H1 (cell line): ENCODE measurements at regions not wholly inside any gene's neighbourhood (a gene's known extent, or its start where the extent isn't known, plus 50 kb on each side); places are given as distances from the start of the nearest gene placed in this dataset.

Source experiments
- CTCF ChIA-PET: fragments of 300-600 bp; sonication (Branson Sonifier 250); formaldehyde crosslinking; loops from one replicate; lab custom pipeline; 2021; ENCODE audit not compliant: partially characterized antibody; lab: Charles Lee
- POLR2A ChIA-PET: fragments of 300-600 bp; sonication (Branson Sonifier 250); formaldehyde crosslinking; loops from one replicate; lab custom pipeline; 2021; ENCODE audit warnings: inconsistent platforms; ENCODE audit not compliant: partially characterized antibody; lab: Charles Lee
- DNase-seq, 2 experiments: peaks; one replicate each; pipeline versions ENCODE4 v3.0.0 to v3.0.0-alpha.2; 2010 to 2022; ENCODE audit warnings: low spot score in 2 of 2, low read depth in 1 of 2, mixed read lengths in 1 of 2
- FAIRE-seq: peaks from 2 replicates; lab custom pipeline; 2011; peaks lifted over from hg19 to GRCh38; lab: Jason Lieb, UNC
- H2AFZ ChIP-seq: 2 replicates; pipeline ENCODE4 v1.8.1; 2012; ENCODE audit warnings: low read length, inconsistent platforms
- H2AK5ac ChIP-seq: 2 replicates; pipeline ENCODE4 v1.6.1; 2013; ENCODE audit warnings: low read depth, low read length
- H2BK120ac ChIP-seq: replicated peaks from 2 replicates; pipeline ENCODE3; 2013; ENCODE audit warnings: low read depth, low read length, inconsistent platforms
- H2BK12ac ChIP-seq: 2 replicates; pipeline ENCODE4 v1.6.1; 2013; ENCODE audit warnings: low read depth, low read length
- H2BK15ac ChIP-seq: 2 replicates; pipeline ENCODE4 v1.6.1; 2013; ENCODE audit warnings: low read length
- H2BK20ac ChIP-seq: 2 replicates; pipeline ENCODE4 v1.6.1; 2013; ENCODE audit warnings: low read length
- H2BK5ac ChIP-seq: 2 replicates; pipeline ENCODE4 v1.6.1; 2013; ENCODE audit warnings: low read depth, low read length
- H3K14ac ChIP-seq: 2 replicates; pipeline ENCODE4 v1.6.1; 2013; ENCODE audit warnings: inconsistent platforms; ENCODE audit not compliant: insufficient read length
- H3K18ac ChIP-seq: 2 replicates; pipeline ENCODE4 v1.6.1; 2013; ENCODE audit warnings: low read length; ENCODE audit errors: extremely low read depth
- H3K23ac ChIP-seq: 2 replicates; pipeline ENCODE4 v1.6.1; 2013; ENCODE audit warnings: inconsistent platforms; ENCODE audit not compliant: insufficient read length
- H3K23me2 ChIP-seq: 2 replicates; pipeline ENCODE4 v1.6.1; 2013; ENCODE audit warnings: low read depth, low read length
- H3K27ac ChIP-seq: 2 replicates; pipeline ENCODE4 v1.6.1; 2011; ENCODE audit warnings: low read depth, low read length, inconsistent platforms
- H3K27me3 ChIP-seq, 4 experiments: replicated peaks in 1 of 4; 1 replicate in 1 of 4; 2 replicates in 3 of 4; pipeline versions ENCODE4 v1.6.1 to v1.8.1; 2011 to 2013; ENCODE audit warnings: low read length in 3 of 4, mild to moderate bottlenecking in 3 of 4, inconsistent platforms in 2 of 4, mixed read lengths in 2 of 4, moderate library complexity in 1 of 4; ENCODE audit not compliant: control insufficient read depth in 3 of 4, insufficient read depth in 3 of 4; ENCODE audit errors: extremely low read depth in 1 of 4
- H3K36me3 ChIP-seq, 4 experiments: 2 replicates each; pipeline versions ENCODE4 v1.6.1 to v1.8.1; 2011 to 2013; ENCODE audit warnings: mild to moderate bottlenecking in 4 of 4, low read length in 3 of 4, moderate library complexity in 2 of 4, control low read depth in 1 of 4, inconsistent platforms in 1 of 4; ENCODE audit not compliant: insufficient read depth in 4 of 4, control insufficient read depth in 2 of 4
- H3K4ac ChIP-seq: replicated peaks from 2 replicates; pipeline ENCODE3; 2013; ENCODE audit warnings: low read length, low read depth, mixed read lengths, inconsistent platforms; ENCODE audit not compliant: insufficient read length
- H3K4me1 ChIP-seq, 4 experiments: replicated peaks in 1 of 4; 1 replicate in 1 of 4; 2 replicates in 3 of 4; pipeline versions ENCODE4 v1.6.1 to v1.8.1; 2011 to 2013; ENCODE audit warnings: low read length in 3 of 4, inconsistent platforms in 2 of 4, mixed read lengths in 1 of 4; ENCODE audit not compliant: insufficient read depth in 4 of 4, control insufficient read depth in 3 of 4
- H3K4me2 ChIP-seq, 2 experiments: 2 replicates each; pipeline versions ENCODE4 v1.6.1 to v1.8.1; 2011 to 2013; ENCODE audit warnings: low read depth in 2 of 2, low read length in 2 of 2, control low read depth in 1 of 2, inconsistent platforms in 1 of 2, mild to moderate bottlenecking in 1 of 2; ENCODE audit not compliant: insufficient read depth in 1 of 2
- H3K4me3 ChIP-seq, 4 experiments: fragments of 200-600, 300-600 bp in 1 of 4; sonication (generic), shearing (Covaris generic), sonication (Bioruptor Twin) in 1 of 4; 2 replicates each; pipeline versions ENCODE4 v1.5.1 to v1.8.1; 2011 to 2016; ENCODE audit warnings: low read length in 4 of 4, low read depth in 3 of 4, control low read depth in 2 of 4, inconsistent platforms in 2 of 4, mild to moderate bottlenecking in 2 of 4, mixed read lengths in 1 of 4, moderate library complexity in 1 of 4; ENCODE audit not compliant: insufficient read depth in 2 of 4; ENCODE audit errors: extremely low read depth in 1 of 4
- H3K56ac ChIP-seq: replicated peaks from 2 replicates; pipeline ENCODE3; 2013; ENCODE audit warnings: low read depth, mild to moderate bottlenecking, mixed read lengths, low read length, inconsistent platforms; ENCODE audit not compliant: insufficient read length
- H3K79me1 ChIP-seq: 2 replicates; pipeline ENCODE4 v1.6.1; 2013; ENCODE audit warnings: low read depth, low read length, control low read depth
- H3K79me2 ChIP-seq, 2 experiments: 2 replicates each; pipeline versions ENCODE4 v1.6.1 to v1.8.1; 2012 to 2013; ENCODE audit warnings: low read length in 2 of 2, mild to moderate bottlenecking in 2 of 2, inconsistent platforms in 1 of 2; ENCODE audit not compliant: insufficient read depth in 2 of 2, control insufficient read depth in 1 of 2
- H3K9ac ChIP-seq, 4 experiments: replicated peaks in 1 of 4; 1 replicate in 1 of 4; 2 replicates in 3 of 4; pipeline versions ENCODE4 v1.6.1 to v1.8.1; 2011 to 2013; ENCODE audit warnings: low read depth in 3 of 4, low read length in 3 of 4, control low read depth in 2 of 4, mild to moderate bottlenecking in 2 of 4, moderate library complexity in 2 of 4, inconsistent platforms in 1 of 4; ENCODE audit errors: extremely low read depth in 1 of 4
- H3K9me3 ChIP-seq, 2 experiments: 2 replicates each; pipeline versions ENCODE4 v1.6.1 to v1.8.1; 2012 to 2013; ENCODE audit warnings: mild to moderate bottlenecking in 2 of 2, moderate library complexity in 2 of 2, control low read depth in 1 of 2, inconsistent platforms in 1 of 2, low read depth in 1 of 2, low read length in 1 of 2, mixed read lengths in 1 of 2; ENCODE audit not compliant: insufficient read depth in 2 of 2
- H4K20me1 ChIP-seq, 2 experiments: replicated peaks in 1 of 2; 2 replicates each; pipeline versions ENCODE3 to v1.8.1; 2011 to 2013; ENCODE audit warnings: inconsistent platforms in 2 of 2, low read length in 2 of 2, mild to moderate bottlenecking in 1 of 2; ENCODE audit not compliant: insufficient read depth in 2 of 2, control insufficient read depth in 1 of 2
- H4K5ac ChIP-seq: 2 replicates; pipeline ENCODE4 v1.6.1; 2013; ENCODE audit warnings: low read length, low read depth, mixed read lengths, inconsistent platforms; ENCODE audit not compliant: insufficient read length
- H4K8ac ChIP-seq: 2 replicates; pipeline ENCODE4 v1.8.0; 2013; ENCODE audit warnings: mild to moderate bottlenecking, moderate library complexity, low read length, inconsistent platforms; ENCODE audit not compliant: insufficient read depth; ENCODE audit errors: extremely low read depth
- H4K91ac ChIP-seq: replicated peaks from 2 replicates; pipeline ENCODE3; 2013; ENCODE audit warnings: low read length, mixed read lengths, inconsistent platforms; ENCODE audit not compliant: insufficient read length
- CHD1 ChIP-seq: IDR thresholded peaks from 2 replicates; pipeline ENCODE4 v1.6.1; 2012; ENCODE audit warnings: low read depth, low read length, improper control_type of control experiment
- CTCF ChIP-seq, 3 experiments: IDR thresholded peaks; 1 replicate in 2 of 3; 2 replicates in 1 of 3; pipeline versions ENCODE4 v1.5.1 to v1.6.1; 2011; ENCODE audit warnings: low read length in 3 of 3, mild to moderate bottlenecking in 3 of 3, inconsistent platforms in 2 of 3, low read depth in 1 of 3, moderate library complexity in 1 of 3; ENCODE audit not compliant: insufficient read depth in 1 of 3; ENCODE audit errors: control extremely low read depth in 1 of 3
- EGR1 ChIP-seq: IDR thresholded peaks from 2 replicates; pipeline ENCODE4 v1.6.1; 2011; ENCODE audit warnings: low read depth, low read length, borderline replicate concordance
- EP300 ChIP-seq, 2 experiments: IDR thresholded peaks; 1 replicate in 1 of 2; 2 replicates in 1 of 2; pipeline ENCODE4 v1.6.1; 2011 to 2012; ENCODE audit warnings: low read depth in 2 of 2, low read length in 2 of 2, mild to moderate bottlenecking in 2 of 2, borderline replicate concordance in 1 of 2, inconsistent platforms in 1 of 2, moderate library complexity in 1 of 2
- HDAC2 ChIP-seq, 2 experiments: fragments of 300-600 bp in 1 of 2; sonication (generic) in 1 of 2; IDR thresholded peaks; 2 replicates each; pipeline ENCODE4 v1.6.1; 2011 to 2012; ENCODE audit warnings: low read depth in 2 of 2, low read length in 2 of 2, mild to moderate bottlenecking in 2 of 2, moderate library complexity in 2 of 2, borderline replicate concordance in 1 of 2, inconsistent platforms in 1 of 2
- HDAC6 ChIP-seq: IDR thresholded peaks from one replicate; pipeline ENCODE4 v1.7.1; 2012; ENCODE audit warnings: low read depth, mild to moderate bottlenecking, inconsistent platforms, low read length, moderate library complexity
- KDM5A ChIP-seq: fragments of 200-600 bp; IDR thresholded peaks from 2 replicates; pipeline ENCODE4 v1.7.1; 2012; ENCODE audit warnings: mild to moderate bottlenecking, low read length, inconsistent platforms, mixed read lengths
- MAFK ChIP-seq: IDR thresholded peaks from 2 replicates; pipeline ENCODE4 v1.6.1; 2012; ENCODE audit warnings: low read depth, mild to moderate bottlenecking, improper control_type of control experiment, low read length
- POU5F1 ChIP-seq: IDR thresholded peaks from 2 replicates; pipeline ENCODE4 v1.6.1; 2011; ENCODE audit warnings: low read depth, mild to moderate bottlenecking, low read length, moderate library complexity
- RNF2 ChIP-seq: fragments of 200-900, 300-1000 bp; sonication (generic); IDR thresholded peaks from 2 replicates; pipeline ENCODE4 v1.7.1; 2016; ENCODE audit warnings: borderline replicate concordance, low read depth, mild to moderate bottlenecking, antibody characterized with exemption, low read length; ENCODE audit not compliant: poor library complexity, severe bottlenecking; ENCODE audit errors: missing control alignments
- SRF ChIP-seq: IDR thresholded peaks from 2 replicates; pipeline ENCODE4 v1.6.1; 2011; ENCODE audit warnings: mild to moderate bottlenecking, low read depth, low read length, moderate library complexity
- TAF1 ChIP-seq: IDR thresholded peaks from 2 replicates; pipeline ENCODE4 v1.6.1; 2011; ENCODE audit warnings: mild to moderate bottlenecking, low read depth, low read length
- WGBS, 2 experiments: shearing (Covaris generic) in 1 of 2; methylation state at CpG; one replicate each; pipeline versions ENCODE4 v1.1.6 to v1.1.7; 2013 to 2015; ENCODE audit warnings: low lambda C conversion rate in 2 of 2, mixed read lengths in 2 of 2, inconsistent platforms in 1 of 2, low coverage in 1 of 2, missing lambda C conversion rate in 1 of 2; ENCODE audit not compliant: insufficient replicate concordance in 2 of 2, insufficient coverage in 1 of 2, insufficient read length in 1 of 2; ENCODE audit errors: extremely low coverage in 1 of 2, missing lambda C conversion rate in 1 of 2; 5-methylcytosine and 5-hydroxymethylcytosine counted together

- no peaks in the 10 kb centered on the region for H4K20me1 ChIP-seq
- no peak overlapping the region for H4K91ac ChIP-seq
- H2BK120ac ChIP-seq: no peak overlapping the region
- H3K9me3 ChIP-seq: no peaks in the 10 kb centered on the region
- H3K4ac ChIP-seq: no peak overlapping the region
- no peak overlapping the region for H3K27ac ChIP-seq
- H3K18ac ChIP-seq: no peak overlapping the region
- H3K4me3 ChIP-seq: no peak overlapping the region
- no peaks in the 10 kb centered on the region for H3K4me1 ChIP-seq
- no peak overlapping the region for H2BK20ac ChIP-seq
- H3K23me2 ChIP-seq: no peaks in the 10 kb centered on the region
- H3K9ac ChIP-seq: no peak overlapping the region
- ChIA-PET POLR2A (no interaction called here), CTCF (interaction anchor here (1.1 kb wide), 1 partner anchor 13 kb away, joined by 4 read pairs; no protein-coding TSS in a partner anchor)
- WGBS, 2 experiments: 82% methylated on average over 2 of the region's 2 CpGs; no CpG with 5 or more reads in 1 of the 2 experiments
- DNase-seq: no peak
- no peak overlapping the region for H2BK12ac ChIP-seq
- H3K79me1 ChIP-seq: no peaks in the 10 kb centered on the region
- H3K4me2 ChIP-seq: no peak overlapping the region
- no peak overlapping the region for H2BK15ac ChIP-seq
- H3K79me2 ChIP-seq: no peaks in the 10 kb centered on the region
- H3K14ac ChIP-seq: no peak overlapping the region
- no peaks in the 10 kb centered on the region for H3K36me3 ChIP-seq
- H2AK5ac ChIP-seq: no peak overlapping the region
- no peak overlapping the region for H3K23ac ChIP-seq
- H4K5ac ChIP-seq: no peak overlapping the region
- H2BK5ac ChIP-seq: no peak overlapping the region
- H3K27me3 ChIP-seq: no peaks in the 10 kb centered on the region
- H2AFZ ChIP-seq: no peak overlapping the region
- no peak for FAIRE-seq
- no peak overlapping the region for H4K8ac ChIP-seq
- no peak overlapping the region for H3K56ac ChIP-seq
- TF ChIP-seq EGR1: no peak
- TF ChIP-seq CHD1: no peak
- no peak for TF ChIP-seq HDAC2 (IDR thresholded peaks at IDR 0.05; ENCODE audit: borderline replicate concordance in 1 of 2, low read depth in 2 of 2, low read length in 2 of 2)
- no peak for TF ChIP-seq POU5F1
- no peak for TF ChIP-seq MAFK
- TF ChIP-seq RNF2: no peak
- no peak for TF ChIP-seq TAF1
- TF ChIP-seq CTCF (IDR thresholded peaks at IDR 0.05; ENCODE audit: control extremely low read depth in 1 of 3, insufficient read depth in 1 of 3, low read depth in 1 of 3, low read length in 3 of 3): no peak
- TF ChIP-seq KDM5A: no peak
- no peak for TF ChIP-seq HDAC6
- no peak for TF ChIP-seq SRF
- no peak for TF ChIP-seq EP300 (IDR thresholded peaks at IDR 0.05; ENCODE audit: borderline replicate concordance in 1 of 2, low read depth in 2 of 2, low read length in 2 of 2)
Observed at GRCh38 chr5:165642366-165642765, 2136.9 kb downstream of the MAT2B start.
